Vagina (tissue), 2 donors: ENCODE measurements at regions not wholly inside any gene's neighbourhood (a gene's known extent, or its start where the extent isn't known, plus 50 kb on each side); places are given as distances from the start of the nearest gene placed in this dataset.
"Not testable (repeated sequence)": the region's sequence is repeated elsewhere in the genome, so short reads cannot be mapped to it uniquely, and the experiment has no call there.

Experiments used
- DNase-seq, 2 donors: peaks; one replicate each; pipeline ENCODE4 v3.0.0-alpha.2; 2017; ENCODE audit errors: extremely low spot score in 2 of 2
- H3K27ac ChIP-seq: fragments of 200-600 bp; sonication (generic); one replicate; pipeline ENCODE4 v1.5.1; 2019
- H3K27me3 ChIP-seq: fragments of 200-600 bp; sonication (generic); one replicate; pipeline ENCODE4 v1.5.1; 2019
- H3K36me3 ChIP-seq, 2 donors: fragments of 200-600 bp; sonication (generic); one replicate each; pipeline ENCODE4 v1.5.1; 2017 to 2019
- H3K4me1 ChIP-seq: fragments of 200-600 bp; sonication (generic); one replicate; pipeline ENCODE4 v1.5.1; 2019
- H3K4me3 ChIP-seq, 2 donors: fragments of 200-600 bp; sonication (generic); 1 replicate in 1 of 2; 2 replicates in 1 of 2; pipeline ENCODE4 v1.5.1; 2016 to 2019
- H3K9me3 ChIP-seq: fragments of 200-600 bp; sonication (generic); one replicate; pipeline ENCODE4 v1.5.1; 2019
- CTCF ChIP-seq, 3 experiments: fragments of 450-650 bp in 2 of 3; fragments of 200-600 bp in 1 of 3; sonication (generic) in 1 of 3; IDR thresholded peaks; one replicate each; pipeline ENCODE4 v1.5.1; 2017 to 2019; ENCODE audit warnings: antibody characterized with exemption in 3 of 3, mild to moderate bottlenecking in 2 of 3, moderate library complexity in 2 of 3
- POLR2A ChIP-seq, 2 donors: fragments of 450-650 bp; IDR thresholded peaks; one replicate each; pipeline ENCODE4 v1.6.1; 2017; ENCODE audit warnings: antibody characterized with exemption in 2 of 2, mild to moderate bottlenecking in 2 of 2, moderate library complexity in 2 of 2
- POLR2AphosphoS5 ChIP-seq, 2 donors: sonication (generic); formaldehyde crosslinking; IDR thresholded peaks; one replicate each; pipeline ENCODE4 v1.9.0; 2017; ENCODE audit warnings: antibody characterized with exemption in 2 of 2, mild to moderate bottlenecking in 2 of 2, low read depth in 1 of 2; ENCODE audit not compliant: insufficient read depth in 1 of 2
- intact Hi-C: fragments of 100-400 bp; cut with DNase I; formaldehyde crosslinking; loops from one replicate; pipeline ENCODE4 v1.15.1; 2023

- Histone ChIP-seq H3K27ac (no peak overlapping the region), H3K4me3 (no peak overlapping the region), H3K4me1 (no peaks in the 10 kb centered on the region), H3K27me3 (no peaks in the 10 kb centered on the region), H3K9me3 (no peaks in the 10 kb centered on the region), H3K36me3 (no peaks in the 10 kb centered on the region)
- no peak for DNase-seq
- no peak for TF ChIP-seq POLR2AphosphoS5 (IDR thresholded peaks at IDR 0.05; ENCODE audit: insufficient read depth in 1 of 2, low read depth in 1 of 2)
- TF ChIP-seq CTCF (IDR thresholded peaks at IDR 0.05), result no peak
- no peak for TF ChIP-seq POLR2A (IDR thresholded peaks at IDR 0.05)
- intact Hi-C loops, result no loop called here
Observed at GRCh38 chr2:207371877-207372276, 157.9 kb upstream of the CREB1 start.

GRCh38 chr2:207372483-207372882 lies 157.3 kb upstream of the CREB1 start:
- no peak for TF ChIP-seq POLR2A (IDR thresholded peaks at IDR 0.05)
- no peak for TF ChIP-seq POLR2AphosphoS5 (IDR thresholded peaks at IDR 0.05; ENCODE audit: insufficient read depth in 1 of 2, low read depth in 1 of 2)
- TF ChIP-seq CTCF (IDR thresholded peaks at IDR 0.05), result no peak
- Histone ChIP-seq H3K27ac (no peak overlapping the region), H3K36me3 (no peaks in the 10 kb centered on the region), H3K27me3 (no peaks in the 10 kb centered on the region), H3K9me3 (no peaks in the 10 kb centered on the region), H3K4me3 (no peak overlapping the region), H3K4me1 (no peaks in the 10 kb centered on the region)
- DNase-seq, result no peak
- intact Hi-C loops, result no loop called here

GRCh38 chr2:207375207-207375875 lies 154.4 kb upstream of the CREB1 start:
- no peaks in the 10 kb centered on the region for H3K4me1 ChIP-seq
- intact Hi-C loops, result no loop called here
- H3K4me3 ChIP-seq, result no peak overlapping the region
- no peak for DNase-seq
- H3K36me3 ChIP-seq, result no peaks in the 10 kb centered on the region
- no peaks in the 10 kb centered on the region for H3K27me3 ChIP-seq
- H3K9me3 ChIP-seq, result peaks cover 5% of the 10 kb centered on the region
- TF ChIP-seq CTCF (IDR thresholded peaks at IDR 0.05) (no peak), POLR2AphosphoS5 (IDR thresholded peaks at IDR 0.05; ENCODE audit: insufficient read depth in 1 of 2, low read depth in 1 of 2) (no peak), POLR2A (IDR thresholded peaks at IDR 0.05) (no peak)
- no peak overlapping the region for H3K27ac ChIP-seq

- H3K36me3 ChIP-seq, intact Hi-C loops, H3K4me3 ChIP-seq, DNase-seq, H3K27me3 ChIP-seq, H3K4me1 ChIP-seq, H3K27ac ChIP-seq: not testable (repeated sequence)
- H3K9me3 ChIP-seq, result peaks cover 11% of the 10 kb centered on the region
Observed at GRCh38 chr2:207378620-207379019, 151.1 kb upstream of the CREB1 start.

GRCh38 chr2:207385076-207385475 lies 144.7 kb upstream of the CREB1 start:
- Histone ChIP-seq H3K27me3 (no peaks in the 10 kb centered on the region), H3K9me3 (peaks cover 6% of the 10 kb centered on the region), H3K27ac (no peak overlapping the region), H3K4me1 (no peaks in the 10 kb centered on the region), H3K4me3 (no peak overlapping the region), H3K36me3 (no peaks in the 10 kb centered on the region)
- intact Hi-C loops, result no loop called here
- no peak for DNase-seq
- TF ChIP-seq CTCF (IDR thresholded peaks at IDR 0.05), result no peak
- no peak for TF ChIP-seq POLR2A (IDR thresholded peaks at IDR 0.05)
- no peak for TF ChIP-seq POLR2AphosphoS5 (IDR thresholded peaks at IDR 0.05; ENCODE audit: insufficient read depth in 1 of 2, low read depth in 1 of 2)
